AG04449 (cell line): ENCODE measurements at regions not wholly inside any gene's neighbourhood (a gene's known extent, or its start where the extent isn't known, plus 50 kb on each side); places are given as distances from the start of the nearest gene placed in this dataset.
"Not testable (repeated sequence)": the region's sequence is repeated elsewhere in the genome, so short reads cannot be mapped to it uniquely, and the experiment has no call there.

Source experiments
- CTCF ChIA-PET: fragments of 350-600 bp; formaldehyde crosslinking; extraction: SDS; loops from one replicate; lab custom pipeline; 2021; ENCODE audit warnings: antibody characterized with exemption; lab: Yijun Ruan, JAX
- POLR2A ChIA-PET: fragments of 400-600, 350-600 bp; formaldehyde crosslinking; extraction: SDS; loops from one replicate; lab custom pipeline; 2020; ENCODE audit warnings: antibody characterized with exemption, inconsistent platforms; lab: Yijun Ruan, JAX
- DNase-seq: peaks from one replicate; pipeline ENCODE4 v3.0.0-alpha.2; 2010; ENCODE audit warnings: low read depth, low spot score
- H3K4me3 ChIP-seq: 2 replicates; pipeline ENCODE4 v1.5.1; 2011; ENCODE audit warnings: low read depth, mild to moderate bottlenecking, control low read depth, low read length
- TF ChIP-seq, protein P1 (sequence below): IDR thresholded peaks from one replicate; pipeline ENCODE4 v1.5.1; 2011; ENCODE audit warnings: mild to moderate bottlenecking, moderate library complexity, low read length, control low read depth, inconsistent platforms; ENCODE audit not compliant: insufficient read depth; ENCODE audit errors: missing control alignments

- ChIA-PET CTCF (no interaction called here), POLR2A (no interaction called here)
- TF ChIP-seq, protein P1, sequence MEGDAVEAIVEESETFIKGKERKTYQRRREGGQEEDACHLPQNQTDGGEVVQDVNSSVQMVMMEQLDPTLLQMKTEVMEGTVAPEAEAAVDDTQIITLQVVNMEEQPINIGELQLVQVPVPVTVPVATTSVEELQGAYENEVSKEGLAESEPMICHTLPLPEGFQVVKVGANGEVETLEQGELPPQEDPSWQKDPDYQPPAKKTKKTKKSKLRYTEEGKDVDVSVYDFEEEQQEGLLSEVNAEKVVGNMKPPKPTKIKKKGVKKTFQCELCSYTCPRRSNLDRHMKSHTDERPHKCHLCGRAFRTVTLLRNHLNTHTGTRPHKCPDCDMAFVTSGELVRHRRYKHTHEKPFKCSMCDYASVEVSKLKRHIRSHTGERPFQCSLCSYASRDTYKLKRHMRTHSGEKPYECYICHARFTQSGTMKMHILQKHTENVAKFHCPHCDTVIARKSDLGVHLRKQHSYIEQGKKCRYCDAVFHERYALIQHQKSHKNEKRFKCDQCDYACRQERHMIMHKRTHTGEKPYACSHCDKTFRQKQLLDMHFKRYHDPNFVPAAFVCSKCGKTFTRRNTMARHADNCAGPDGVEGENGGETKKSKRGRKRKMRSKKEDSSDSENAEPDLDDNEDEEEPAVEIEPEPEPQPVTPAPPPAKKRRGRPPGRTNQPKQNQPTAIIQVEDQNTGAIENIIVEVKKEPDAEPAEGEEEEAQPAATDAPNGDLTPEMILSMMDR = no peak
- H3K4me3 ChIP-seq = no peak overlapping the region
- DNase-seq = no peak
These were observed 220.5 kb downstream of the RBM26 start for GRCh38 chr13:79185580-79185979.

- no peak overlapping the region for H3K4me3 ChIP-seq
- DNase-seq = no peak
- ChIA-PET POLR2A (no interaction called here), CTCF (no interaction called here)
- TF ChIP-seq, protein P1 = no peak
These were observed 222.8 kb downstream of the RBM26 start for GRCh38 chr13:79183231-79183630.

- CTCF ChIA-PET, DNase-seq, H3K4me3 ChIP-seq, POLR2A ChIA-PET: not testable (repeated sequence)
These were observed 232.4 kb downstream of the RBM26 start for GRCh38 chr13:79173691-79174090.

- DNase-seq, POLR2A ChIA-PET, CTCF ChIA-PET, H3K4me3 ChIP-seq: not testable (repeated sequence)
These were observed 233.1 kb downstream of the RBM26 start for GRCh38 chr13:79172924-79173323.

GRCh38 chr13:79171141-79172061, 234.7 kb downstream of the RBM26 start:
- CTCF ChIA-PET = no interaction called here
- POLR2A ChIA-PET = no interaction called here
- H3K4me3 ChIP-seq = no peak overlapping the region
- TF ChIP-seq, protein P1 = no peak
- no peak for DNase-seq

DNA sequence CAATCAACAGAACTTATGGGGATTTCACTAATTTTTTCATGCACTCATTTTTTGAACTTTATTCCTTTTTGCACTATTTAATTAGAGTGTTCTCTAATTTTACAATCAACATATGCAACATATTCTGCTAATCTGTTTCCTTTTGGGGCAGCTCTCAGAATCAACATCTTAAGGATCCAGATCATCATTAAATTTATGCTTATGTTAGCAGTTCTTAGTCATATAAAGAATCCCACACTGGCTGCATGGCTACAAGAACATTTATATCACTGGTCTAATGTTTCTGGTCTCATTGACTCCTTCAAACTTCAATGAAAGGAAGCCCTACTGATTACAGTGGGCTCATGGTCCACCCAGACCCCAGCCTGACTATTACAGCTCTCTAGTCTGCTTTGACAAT, 245.2 kb downstream of the RBM26 start:
- no peak for DNase-seq
- no peak overlapping the region for H3K4me3 ChIP-seq
- POLR2A ChIA-PET = no interaction called here
- TF ChIP-seq, protein P1 = no peak
- CTCF ChIA-PET = no interaction called here

GRCh38 chr13:79155883-79156282, 250.2 kb downstream of the RBM26 start:
- TF ChIP-seq, protein P1 = no peak
- CTCF ChIA-PET = no interaction called here

More at GRCh38 chr13:79155883-79156282, 250.2 kb downstream of the RBM26 start:
- DNase-seq = no peak
- no peak overlapping the region for H3K4me3 ChIP-seq
- POLR2A ChIA-PET = no interaction called here
